ENCODE measurements at regions not wholly inside any gene's neighbourhood (a gene's known extent, or its start where the extent isn't known, plus 50 kb on each side); places are given as distances from the start of the nearest gene placed in this dataset.

- TF ChIP-seq POLR2AphosphoS5 (IDR thresholded peaks at IDR 0.05; ENCODE audit: low read depth, low read length) = no peak
- no peak for TF ChIP-seq POLR2A (IDR thresholded peaks at IDR 0.05; ENCODE audit: low read depth, low read length)
- TF ChIP-seq TAF1 (IDR thresholded peaks at IDR 0.05; ENCODE audit: borderline replicate concordance, low read depth, low read length) = no peak
Measured at GRCh38 chr15:45831787-45832186, 197.0 kb downstream of the SQOR start.

Measured in GM12892 (cell line).